B cell (primary cell): ENCODE measurements at regions not wholly inside any gene's neighbourhood (a gene's known extent, or its start where the extent isn't known, plus 50 kb on each side); places are given as distances from the start of the nearest gene placed in this dataset.

Experiments
- ATAC-seq: fragments of 200-7000 bp; cut with Tn5 transposase; one replicate; pipeline ENCODE4 v1.10.0; 2021; ENCODE audit warnings: low read depth, mild to moderate bottlenecking, moderate number of reproducible peaks, moderate library complexity
- CTCF ChIA-PET: fragments of 350-600 bp; sonication (Branson Sonifier 250); formaldehyde crosslinking; loops from one replicate; lab custom pipeline; 2021; ENCODE audit warnings: antibody characterized with exemption, inconsistent platforms; lab: Charles Lee
- POLR2A ChIA-PET: fragments of 350-600 bp; sonication (Branson Sonifier 250); formaldehyde crosslinking; loops from one replicate; lab custom pipeline; 2021; ENCODE audit warnings: antibody characterized with exemption; lab: Charles Lee
- DNase-seq: peaks from one replicate; pipeline ENCODE4 v3.0.0; 2013
- H2AFZ ChIP-seq: 2 replicates; pipeline ENCODE4 v1.6.1; 2012; ENCODE audit warnings: mild to moderate bottlenecking, low read depth, low read length; ENCODE audit not compliant: insufficient read depth, poor library complexity, severe bottlenecking
- H3K27ac ChIP-seq, 2 donors: 1 replicate in 1 of 2; 2 replicates in 1 of 2; pipeline ENCODE4 v1.5.1; 2012 to 2013; ENCODE audit warnings: low read length in 2 of 2, mild to moderate bottlenecking in 2 of 2, moderate library complexity in 1 of 2
- H3K27me3 ChIP-seq, 4 experiments: fragments of 200-600 bp in 1 of 4; sonication (generic) in 1 of 4; replicated peaks in 1 of 4; 1 replicate in 2 of 4; 2 replicates in 2 of 4; pipeline versions ENCODE4 v1.6.1 to v1.7.0; 2013 to 2016; ENCODE audit warnings: low read length in 3 of 4, mild to moderate bottlenecking in 2 of 4, mixed read lengths in 1 of 4, moderate library complexity in 1 of 4; ENCODE audit not compliant: insufficient read depth in 4 of 4, control insufficient read depth in 3 of 4; ENCODE audit errors: control extremely low read depth in 1 of 4
- H3K36me3 ChIP-seq, 2 experiments: replicated peaks in 1 of 2; 1 replicate in 1 of 2; 2 replicates in 1 of 2; pipeline versions ENCODE4 v1.6.1 to v1.7.1; 2013; ENCODE audit warnings: low read length in 1 of 2; ENCODE audit not compliant: insufficient read depth in 2 of 2, control insufficient read depth in 1 of 2; ENCODE audit errors: control extremely low read depth in 1 of 2, extremely low read depth in 1 of 2
- H3K4me1 ChIP-seq, 2 donors: fragments of 200-600 bp in 1 of 2; sonication (generic) in 1 of 2; 1 replicate in 1 of 2; 2 replicates in 1 of 2; pipeline versions ENCODE4 v1.5.1 to v1.6.1; 2013 to 2017; ENCODE audit warnings: low read length in 2 of 2; ENCODE audit not compliant: control insufficient read depth in 2 of 2, insufficient read depth in 2 of 2
- H3K4me2 ChIP-seq: replicated peaks from 2 replicates; pipeline ENCODE3; 2012; ENCODE audit warnings: mild to moderate bottlenecking, low read depth, low read length; ENCODE audit not compliant: poor library complexity, severe bottlenecking
- H3K4me3 ChIP-seq, 5 experiments: fragments of 200-600 bp in 1 of 5; sonication (generic) in 1 of 5; 1 replicate in 3 of 5; 2 replicates in 2 of 5; pipeline versions ENCODE4 v1.5.1 to v1.7.0; 2011 to 2016; ENCODE audit warnings: low read length in 4 of 5, mild to moderate bottlenecking in 4 of 5, low read depth in 2 of 5, control low read depth in 1 of 5, moderate library complexity in 1 of 5; ENCODE audit not compliant: insufficient read depth in 1 of 5; ENCODE audit errors: control extremely low read depth in 1 of 5, extremely low read depth in 1 of 5
- H3K79me2 ChIP-seq: fragments of 200-600 bp; sonication (generic); one replicate; pipeline ENCODE4 v1.6.0; 2016; ENCODE audit warnings: low read length; ENCODE audit not compliant: control insufficient read depth, insufficient read depth
- H3K9ac ChIP-seq: fragments of 200-600 bp; sonication (generic); 2 replicates; pipeline ENCODE4 v1.6.1; 2017; ENCODE audit warnings: mild to moderate bottlenecking, low read length, moderate library complexity
- H3K9me3 ChIP-seq, 3 donors: one replicate each; pipeline versions ENCODE4 v1.6.1 to v1.7.1; 2013; ENCODE audit warnings: low read length in 2 of 3; ENCODE audit not compliant: control insufficient read depth in 2 of 3, insufficient read depth in 1 of 3; ENCODE audit errors: control extremely low read depth in 1 of 3
- H4K20me1 ChIP-seq: 2 replicates; pipeline ENCODE4 v1.6.0; 2012; ENCODE audit warnings: mild to moderate bottlenecking, low read length; ENCODE audit not compliant: insufficient read depth, control insufficient read depth, poor library complexity, severe bottlenecking
- H3K27ac Mint-ChIP-seq: one replicate; pipeline ENCODE4 v1.8.0; 2021; ENCODE audit warnings: mixed read lengths
- H3K27me3 Mint-ChIP-seq: one replicate; pipeline ENCODE4 v1.8.0; 2021; ENCODE audit warnings: mixed read lengths
- H3K4me1 Mint-ChIP-seq: one replicate; pipeline ENCODE4 v1.8.0; 2021; ENCODE audit warnings: mixed read lengths
- H3K4me3 Mint-ChIP-seq: one replicate; pipeline ENCODE4 v1.8.0; 2021; ENCODE audit warnings: mixed read lengths
- H3K9me3 Mint-ChIP-seq: one replicate; pipeline ENCODE4 v1.8.0; 2022; ENCODE audit warnings: mixed read lengths; ENCODE audit not compliant: insufficient read depth
- CTCF ChIP-seq: fragments of 200-600 bp; IDR thresholded peaks from one replicate; pipeline ENCODE4 v1.8.0; 2022; ENCODE audit warnings: antibody characterized with exemption, mild to moderate bottlenecking
- EZH2 ChIP-seq: IDR thresholded peaks from 2 replicates; pipeline ENCODE4 v1.6.1; 2012; ENCODE audit warnings: borderline replicate concordance, low read depth, mild to moderate bottlenecking, moderate library complexity, low read length; ENCODE audit not compliant: insufficient read depth, poor library complexity, severe bottlenecking
- WGBS: methylation state at CpG from one replicate; pipeline ENCODE4 v1.1.5; 2013; ENCODE audit warnings: missing lambda C conversion rate; ENCODE audit not compliant: insufficient coverage; 5-methylcytosine and 5-hydroxymethylcytosine counted together
- intact Hi-C: fragments of 100-400 bp; cut with micrococcal nuclease; formaldehyde crosslinking; loops from one replicate; pipeline ENCODE4 v1.10.0; 2022

DNA sequence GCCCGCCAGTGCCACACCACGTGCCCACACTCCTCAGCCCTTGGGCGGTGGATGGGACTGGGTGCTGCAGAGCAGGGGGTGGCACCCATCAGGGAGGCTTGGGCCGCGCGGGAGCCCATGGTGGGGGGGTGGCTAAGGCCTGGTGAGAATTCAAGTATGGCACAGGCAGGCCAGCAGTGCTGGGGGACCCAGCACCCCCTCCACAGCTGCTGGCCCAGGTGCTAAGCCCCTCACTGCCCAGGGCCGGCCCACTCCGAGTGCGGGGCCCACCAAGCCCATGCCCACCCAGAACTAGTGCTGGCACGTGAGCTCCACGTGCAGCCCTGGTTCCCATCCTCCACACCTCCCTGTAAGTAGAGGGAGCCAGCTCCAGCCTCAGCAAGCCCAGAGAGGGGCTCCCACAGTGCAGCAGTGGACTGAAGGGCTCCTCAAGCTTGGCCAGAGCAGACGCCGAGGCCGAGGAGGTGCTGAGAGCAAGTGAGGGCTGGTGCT lies 1091.1 kb upstream of the GJE1 start:
- H4K20me1 ChIP-seq, result no peaks in the 10 kb centered on the region
- Mint-ChIP-seq H3K27me3 (no peaks in the 10 kb centered on the region), H3K4me1 (no peaks in the 10 kb centered on the region), H3K9me3 (no peaks in the 10 kb centered on the region), H3K27ac (no peak overlapping the region), H3K4me3 (no peak overlapping the region)
- WGBS, result 95% methylated on average over 14 of the region's 14 CpGs
- DNase-seq (no peak), ATAC-seq (no peak)
- ChIA-PET POLR2A (no interaction called here), CTCF (no interaction called here)
- H3K4me2 ChIP-seq, result no peak overlapping the region
- H3K79me2 ChIP-seq, result no peaks in the 10 kb centered on the region
- H3K4me3 ChIP-seq, result no peak overlapping the region
- H2AFZ ChIP-seq, result no peak overlapping the region
- no peaks in the 10 kb centered on the region for H3K36me3 ChIP-seq
- TF ChIP-seq EZH2, result no peak
- TF ChIP-seq CTCF, result no peak
- H3K9me3 ChIP-seq, result peaks cover 0 to 16% (median 0%) of the 10 kb centered on the region in 3 donors
- H3K9ac ChIP-seq, result no peak overlapping the region
- no peaks in the 10 kb centered on the region for H3K27me3 ChIP-seq
- intact Hi-C loops, result no loop called here
- no peaks in the 10 kb centered on the region for H3K4me1 ChIP-seq
- H3K27ac ChIP-seq, result no peak overlapping the region

- no peak overlapping the region for H3K27ac ChIP-seq
- H3K36me3 ChIP-seq, result no peaks in the 10 kb centered on the region
- TF ChIP-seq EZH2 (no peak), CTCF (no peak)
- H3K4me2 ChIP-seq, result no peak overlapping the region
- POLR2A ChIA-PET, result no interaction called here
- intact Hi-C loops, result no loop called here
- H2AFZ ChIP-seq, result no peak overlapping the region
- H3K4me1 ChIP-seq, result no peaks in the 10 kb centered on the region
- CTCF ChIA-PET, result no interaction called here
- no peaks in the 10 kb centered on the region for H3K27me3 Mint-ChIP-seq
- no peak overlapping the region for H3K4me3 Mint-ChIP-seq
- H3K9me3 Mint-ChIP-seq, result no peaks in the 10 kb centered on the region
- peaks cover 0 to 7% (median 0%) of the 10 kb centered on the region in 3 donors for H3K9me3 ChIP-seq
- H3K4me3 ChIP-seq, result no peak overlapping the region
- H3K27me3 ChIP-seq, result no peaks in the 10 kb centered on the region
- H3K4me1 Mint-ChIP-seq, result no peaks in the 10 kb centered on the region
- DNase-seq (no peak), ATAC-seq (no peak)
- no CpG with 5 or more reads among the region's 5 CpGs for WGBS
- no peaks in the 10 kb centered on the region for H3K79me2 ChIP-seq
- no peak overlapping the region for H3K27ac Mint-ChIP-seq
- H4K20me1 ChIP-seq, result no peaks in the 10 kb centered on the region
- no peak overlapping the region for H3K9ac ChIP-seq
These were observed 1097.2 kb upstream of the GJE1 start for GRCh38 chr6:141035312-141036200.
